Peyer's patch (tissue), 4 donors: ENCODE measurements at regions not wholly inside any gene's neighbourhood (a gene's known extent, or its start where the extent isn't known, plus 50 kb on each side); places are given as distances from the start of the nearest gene placed in this dataset.

ENCODE experiments used
- DNase-seq, 3 donors: peaks; one replicate each; pipeline ENCODE4 v3.0.0-alpha.2; 2017 to 2019
- H3K27ac ChIP-seq, 4 donors: fragments of 200-600 bp; sonication (generic); one replicate each; pipeline ENCODE4 v1.5.1; 2016 to 2019
- H3K27me3 ChIP-seq, 2 donors: fragments of 200-600 bp; sonication (generic); one replicate each; pipeline ENCODE4 v1.5.1; 2019
- H3K36me3 ChIP-seq, 3 donors: fragments of 200-600 bp; sonication (generic); one replicate each; pipeline ENCODE4 v1.5.1; 2016 to 2019
- H3K4me1 ChIP-seq, 4 donors: fragments of 200-600 bp; sonication (generic); one replicate each; pipeline ENCODE4 v1.5.1; 2016 to 2019
- H3K4me3 ChIP-seq, 4 donors: fragments of 200-600 bp; sonication (generic); 1 replicate in 3 of 4; 2 replicates in 1 of 4; pipeline ENCODE4 v1.5.1; 2016 to 2019; ENCODE audit warnings: mild to moderate bottlenecking in 1 of 4
- H3K9me3 ChIP-seq, 4 donors: fragments of 200-600 bp; sonication (generic); one replicate each; pipeline ENCODE4 v1.5.1; 2016 to 2019; ENCODE audit warnings: mild to moderate bottlenecking in 1 of 4
- CTCF ChIP-seq, 6 experiments: fragments of 450-650 bp in 4 of 6; fragments of 200-600 bp in 2 of 6; sonication (generic) in 1 of 6; IDR thresholded peaks; one replicate each; pipeline ENCODE4 v1.5.1; 2017 to 2019; ENCODE audit warnings: antibody characterized with exemption in 6 of 6, mild to moderate bottlenecking in 3 of 6, moderate library complexity in 1 of 6
- POLR2A ChIP-seq, 2 donors: fragments of 450-650 bp; IDR thresholded peaks; one replicate each; pipeline ENCODE4 v1.5.1; 2017; ENCODE audit warnings: antibody characterized with exemption in 2 of 2, mild to moderate bottlenecking in 2 of 2, moderate library complexity in 2 of 2

DNA sequence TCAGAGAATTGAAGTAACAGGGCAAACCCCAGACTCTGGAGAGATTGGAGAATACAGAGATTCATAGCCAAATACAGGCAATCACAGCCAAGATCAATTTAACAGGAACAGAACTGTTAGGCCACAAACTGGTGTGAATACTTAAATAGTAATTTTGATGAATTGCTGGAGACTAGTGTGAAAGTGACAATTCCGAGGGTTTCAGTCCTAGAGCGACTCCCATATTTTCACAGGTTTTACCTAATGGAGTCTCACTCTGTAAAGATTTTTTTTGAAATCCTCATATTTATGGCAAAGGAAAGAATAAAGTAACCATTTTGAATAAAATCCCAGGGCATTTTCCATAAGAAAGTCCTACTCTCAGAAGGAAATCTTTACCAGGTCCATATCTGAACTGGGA is 135.5 kb downstream of the MMUT start:
- H3K36me3 ChIP-seq = no peaks in the 10 kb centered on the region
- H3K27ac ChIP-seq = no peak overlapping the region
- no peak overlapping the region for H3K4me3 ChIP-seq
- TF ChIP-seq POLR2A (IDR thresholded peaks at IDR 0.05) (no peak), CTCF (IDR thresholded peaks at IDR 0.05) (no peak)
- H3K27me3 ChIP-seq = no peaks in the 10 kb centered on the region
- H3K9me3 ChIP-seq = no peaks in the 10 kb centered on the region
- H3K4me1 ChIP-seq = no peaks in the 10 kb centered on the region
- no peak for DNase-seq

DNA sequence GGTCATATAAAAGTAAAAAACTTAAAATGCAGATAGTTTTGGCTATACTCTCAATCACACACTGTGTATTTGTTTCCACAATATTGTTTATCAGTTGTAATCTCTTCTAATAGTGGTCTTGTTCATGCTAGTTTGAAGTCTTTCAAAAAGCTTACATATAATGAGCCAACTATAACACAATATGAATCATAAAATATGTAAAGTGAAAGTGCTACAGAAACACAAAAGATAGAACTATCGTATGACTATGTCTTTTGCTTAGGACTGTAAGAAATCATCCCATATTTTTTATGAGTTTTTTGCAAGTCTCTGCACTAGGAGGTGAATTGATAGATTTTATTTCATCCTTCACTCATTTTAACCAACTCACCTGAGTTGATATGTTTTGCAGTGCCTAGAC is 136.0 kb downstream of the MMUT start:
- H3K9me3 ChIP-seq = no peaks in the 10 kb centered on the region
- TF ChIP-seq POLR2A (IDR thresholded peaks at IDR 0.05) (no peak), CTCF (IDR thresholded peaks at IDR 0.05) (no peak)
- no peak for DNase-seq
- no peak overlapping the region for H3K27ac ChIP-seq
- no peaks in the 10 kb centered on the region for H3K4me1 ChIP-seq
- H3K36me3 ChIP-seq = no peaks in the 10 kb centered on the region
- H3K4me3 ChIP-seq = no peak overlapping the region
- H3K27me3 ChIP-seq = no peaks in the 10 kb centered on the region

- TF ChIP-seq POLR2A (IDR thresholded peaks at IDR 0.05) = no peak
- no peak for TF ChIP-seq CTCF (IDR thresholded peaks at IDR 0.05)
- no peaks in the 10 kb centered on the region for H3K27me3 ChIP-seq
- H3K4me1 ChIP-seq = no peaks in the 10 kb centered on the region
- H3K27ac ChIP-seq = no peak overlapping the region
- no peaks in the 10 kb centered on the region for H3K36me3 ChIP-seq
- H3K4me3 ChIP-seq = no peak overlapping the region
- no peaks in the 10 kb centered on the region for H3K9me3 ChIP-seq
- no peak for DNase-seq
Observed at GRCh38 chr6:49326347-49326746, 136.7 kb downstream of the MMUT start.

DNA sequence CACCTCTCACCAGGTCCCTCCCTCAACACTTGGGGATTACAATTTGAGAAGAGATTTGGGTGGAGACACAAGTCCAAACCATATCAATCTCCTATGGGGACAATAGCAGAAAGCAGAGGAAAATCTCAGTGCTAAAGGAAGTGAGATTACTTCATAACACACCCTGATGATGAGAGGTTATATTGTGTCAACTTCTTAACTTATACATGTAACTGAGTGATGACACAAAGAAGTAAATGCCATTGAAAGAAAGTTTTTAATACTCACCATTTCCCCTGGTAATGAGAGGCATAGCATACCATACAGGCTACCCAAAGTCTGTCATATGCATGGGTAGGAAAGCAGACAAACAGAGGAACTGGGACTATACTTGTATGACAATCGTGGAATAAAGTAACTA is 137.2 kb downstream of the MMUT start:
- Histone ChIP-seq H3K27ac (no peak overlapping the region), H3K36me3 (no peaks in the 10 kb centered on the region), H3K27me3 (no peaks in the 10 kb centered on the region), H3K4me3 (no peak overlapping the region), H3K9me3 (no peaks in the 10 kb centered on the region), H3K4me1 (no peaks in the 10 kb centered on the region)
- DNase-seq = no peak
- no peak for TF ChIP-seq POLR2A (IDR thresholded peaks at IDR 0.05)
- no peak for TF ChIP-seq CTCF (IDR thresholded peaks at IDR 0.05)

- TF ChIP-seq CTCF (IDR thresholded peaks at IDR 0.05) = no peak
- TF ChIP-seq POLR2A (IDR thresholded peaks at IDR 0.05) = no peak
- Histone ChIP-seq H3K4me3 (no peak overlapping the region), H3K27me3 (no peaks in the 10 kb centered on the region), H3K9me3 (no peaks in the 10 kb centered on the region), H3K36me3 (no peaks in the 10 kb centered on the region), H3K4me1 (no peaks in the 10 kb centered on the region), H3K27ac (no peak overlapping the region)
- no peak for DNase-seq
Observed at GRCh38 chr6:49322861-49323260, 140.2 kb downstream of the MMUT start.

- H3K4me3 ChIP-seq = no peak overlapping the region
- DNase-seq = no peak
- H3K9me3 ChIP-seq = no peaks in the 10 kb centered on the region
- H3K27me3 ChIP-seq = no peaks in the 10 kb centered on the region
- H3K36me3 ChIP-seq = no peaks in the 10 kb centered on the region
- no peak overlapping the region for H3K27ac ChIP-seq
- TF ChIP-seq POLR2A (IDR thresholded peaks at IDR 0.05) (no peak), CTCF (IDR thresholded peaks at IDR 0.05) (no peak)
- H3K4me1 ChIP-seq = no peaks in the 10 kb centered on the region
Observed at GRCh38 chr6:49321561-49322072, 141.4 kb downstream of the MMUT start.
